C4-2B (cell line): ENCODE measurements at regions not wholly inside any gene's neighbourhood (a gene's known extent, or its start where the extent isn't known, plus 50 kb on each side); places are given as distances from the start of the nearest gene placed in this dataset.

Experiments used
- CTCF ChIP-seq: fragments of 450-650 bp; conservative IDR thresholded peaks from 2 replicates; pipeline ENCODE4 v1.5.1; 2017; ENCODE audit warnings: mild to moderate bottlenecking
- ZFX ChIP-seq: fragments of 450-650 bp; IDR thresholded peaks from 2 replicates; pipeline ENCODE4 v1.6.1; 2017

- TF ChIP-seq CTCF = peak; percentile 48
- no peak for TF ChIP-seq ZFX
Measured at GRCh38 chr7:9264395-9264794, 831.0 kb downstream of the NXPH1 start.
